LoVo (cell line): ENCODE measurements at regions not wholly inside any gene's neighbourhood (a gene's known extent, or its start where the extent isn't known, plus 50 kb on each side); places are given as distances from the start of the nearest gene placed in this dataset.

Source experiments
- DNase-seq: peaks from one replicate; pipeline ENCODE4 v3.0.0-alpha.2; 2016; ENCODE audit warnings: low spot score

GRCh38 chr4:13849778-13850177 lies 222.3 kb upstream of the BOD1L1 start:
- no peak for DNase-seq

GRCh38 chr4:13851085-13851940 lies 223.8 kb upstream of the BOD1L1 start:
- no peak for DNase-seq

GRCh38 chr4:13852411-13852810 lies 224.9 kb upstream of the BOD1L1 start:
- DNase-seq = no peak

GRCh38 chr4:13856387-13856786 lies 228.9 kb upstream of the BOD1L1 start:
- no peak for DNase-seq

GRCh38 chr4:13857397-13857796 lies 229.9 kb upstream of the BOD1L1 start:
- no peak for DNase-seq

- DNase-seq = no peak
Observed at GRCh38 chr4:13857800-13858199, 230.3 kb upstream of the BOD1L1 start.

GRCh38 chr4:13859423-13859822 lies 231.9 kb upstream of the BOD1L1 start:
- DNase-seq = no peak

- no peak for DNase-seq
Observed at GRCh38 chr4:13860126-13860525, 232.6 kb upstream of the BOD1L1 start.

GRCh38 chr4:13865871-13866669 lies 238.5 kb upstream of the BOD1L1 start:
- no peak for DNase-seq

- DNase-seq = no peak
Observed at GRCh38 chr4:13866881-13867280, 239.4 kb upstream of the BOD1L1 start.

- DNase-seq = peak; percentile 44
Observed at GRCh38 chr4:13872155-13872554, 244.6 kb upstream of the BOD1L1 start.

- no peak for DNase-seq
Observed at GRCh38 chr4:13872955-13873354, 245.4 kb upstream of the BOD1L1 start.

- DNase-seq = no peak
Observed at GRCh38 chr4:13875181-13875580, 247.7 kb upstream of the BOD1L1 start.

GRCh38 chr4:13876131-13876530 lies 248.6 kb upstream of the BOD1L1 start:
- no peak for DNase-seq

- DNase-seq = no peak
Observed at GRCh38 chr4:13876940-13877339, 249.4 kb upstream of the BOD1L1 start.

GRCh38 chr4:13877626-13878025 lies 250.1 kb upstream of the BOD1L1 start:
- DNase-seq = no peak

- no peak for DNase-seq
Observed at GRCh38 chr4:13881892-13882291, 254.4 kb upstream of the BOD1L1 start.

- no peak for DNase-seq
Observed at GRCh38 chr4:13887010-13887409, 259.5 kb upstream of the BOD1L1 start.

- no peak for DNase-seq
Observed at GRCh38 chr4:13888112-13888511, 260.6 kb upstream of the BOD1L1 start.

- no peak for DNase-seq
Observed at GRCh38 chr4:13891544-13891939, 264.0 kb upstream of the BOD1L1 start.

- DNase-seq = no peak
Observed at GRCh38 chr4:13892739-13893105, 265.2 kb upstream of the BOD1L1 start.

- no peak for DNase-seq
Observed at GRCh38 chr4:13893211-13893610, 265.7 kb upstream of the BOD1L1 start.

- DNase-seq = no peak
Observed at GRCh38 chr4:13893987-13894386, 266.5 kb upstream of the BOD1L1 start.
